Germinal center (tissue), 1 donor: ENCODE measurements at regions not wholly inside any gene's neighbourhood (a gene's known extent, or its start where the extent isn't known, plus 50 kb on each side); places are given as distances from the start of the nearest gene placed in this dataset.
"Not testable (repeated sequence)": the region's sequence is repeated elsewhere in the genome, so short reads cannot be mapped to it uniquely, and the experiment has no call there.

Source experiments
- DNase-seq: peaks from one replicate; pipeline ENCODE4 v3.0.0; 2012; ENCODE audit warnings: mixed read lengths, low spot score

DNA sequence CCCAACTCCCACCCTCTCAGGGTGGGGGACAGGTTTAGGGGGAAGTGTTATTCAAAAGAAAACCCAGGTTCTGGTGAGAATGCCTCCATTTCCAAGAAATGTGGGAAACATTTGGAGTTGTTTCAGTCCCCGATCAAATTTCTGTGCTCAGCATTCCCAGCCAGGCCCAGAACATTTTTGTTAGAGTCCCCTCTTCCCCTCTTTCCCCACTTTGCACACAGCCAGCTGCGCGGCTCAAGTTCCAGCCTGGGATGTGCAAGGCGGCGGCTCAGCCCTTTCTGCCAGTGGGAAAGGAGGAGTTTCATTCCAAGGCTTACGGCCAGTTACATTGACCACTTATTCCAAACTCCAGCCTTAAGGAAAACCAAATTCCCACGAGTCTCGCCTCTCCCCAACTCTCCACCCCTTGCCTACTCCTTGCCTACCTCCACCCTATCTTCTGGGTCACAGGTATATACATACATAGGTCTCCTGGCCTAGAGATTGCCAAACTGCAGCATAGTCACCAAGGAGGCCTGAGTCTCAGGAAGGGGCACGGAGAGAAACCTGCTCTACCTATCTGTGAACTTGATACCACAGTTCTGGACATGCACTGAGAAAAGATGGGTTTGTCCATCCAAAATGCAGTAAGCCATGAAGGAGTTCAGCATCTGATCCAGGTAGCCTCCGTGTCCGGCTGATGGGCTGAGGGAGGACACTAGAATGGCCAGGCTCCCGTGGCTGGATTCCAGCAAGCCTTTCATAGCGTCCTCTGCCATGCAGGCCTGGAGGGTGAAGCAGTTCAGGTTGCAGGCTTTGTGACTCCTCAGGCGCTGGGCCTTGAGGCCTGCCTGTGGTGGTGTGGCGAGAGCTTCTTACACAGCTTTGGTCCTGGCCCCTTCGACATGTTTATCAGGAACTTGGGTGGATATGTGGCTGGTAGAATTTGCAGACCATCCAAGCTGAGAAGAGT lies 154.5 kb downstream of the ZFP36L2 start:
- DNase-seq: no peak

GRCh38 chr2:43070676-43071502 lies 155.5 kb downstream of the ZFP36L2 start:
- DNase-seq: no peak

GRCh38 chr2:43070030-43070429 lies 156.4 kb downstream of the ZFP36L2 start:
- no peak for DNase-seq

DNA sequence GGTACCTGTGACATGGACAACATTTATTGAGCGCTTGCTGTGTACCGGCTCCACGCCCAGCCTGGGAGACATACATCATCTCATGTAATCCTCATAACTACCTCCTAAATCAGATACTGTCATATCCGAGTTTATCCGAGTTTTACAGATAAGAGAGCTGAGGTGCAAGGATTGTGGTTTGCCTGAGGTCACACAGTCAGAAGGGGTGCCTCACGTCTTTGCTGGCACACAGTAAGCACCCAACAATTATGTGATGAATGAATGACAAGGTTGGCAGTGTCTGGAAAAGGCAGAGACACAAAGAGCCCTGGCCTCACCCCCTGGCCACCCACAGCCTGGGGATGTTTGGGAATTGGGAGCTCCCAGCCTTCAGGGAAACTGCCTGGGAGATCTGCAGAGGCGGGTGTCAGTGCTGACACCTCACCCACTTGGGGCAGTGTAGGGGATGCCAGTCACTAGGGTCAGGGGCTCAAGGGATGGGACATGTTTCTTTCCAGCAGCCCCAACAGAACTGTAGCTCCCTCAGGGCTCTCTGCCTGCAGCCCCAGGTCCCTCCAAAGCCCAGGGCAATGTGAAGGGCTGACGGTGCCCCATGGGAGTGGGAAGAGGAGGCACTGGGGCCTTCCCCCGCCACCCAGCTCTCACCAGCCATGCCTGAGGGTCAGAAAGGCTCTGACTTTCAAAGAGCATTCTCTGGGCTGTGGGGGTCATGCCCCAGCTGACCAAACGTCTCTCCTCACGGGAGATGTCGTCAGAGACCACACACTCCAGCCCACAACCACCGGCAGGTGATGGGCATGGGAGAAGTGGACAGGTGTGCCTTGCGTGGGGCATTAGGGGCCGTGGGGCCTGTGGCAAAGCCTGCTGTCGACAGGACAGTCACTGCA lies 157.5 kb downstream of the ZFP36L2 start:
- DNase-seq: no peak

- DNase-seq: no peak
Observed at GRCh38 chr2:43068041-43068533, 158.3 kb downstream of the ZFP36L2 start.

DNA sequence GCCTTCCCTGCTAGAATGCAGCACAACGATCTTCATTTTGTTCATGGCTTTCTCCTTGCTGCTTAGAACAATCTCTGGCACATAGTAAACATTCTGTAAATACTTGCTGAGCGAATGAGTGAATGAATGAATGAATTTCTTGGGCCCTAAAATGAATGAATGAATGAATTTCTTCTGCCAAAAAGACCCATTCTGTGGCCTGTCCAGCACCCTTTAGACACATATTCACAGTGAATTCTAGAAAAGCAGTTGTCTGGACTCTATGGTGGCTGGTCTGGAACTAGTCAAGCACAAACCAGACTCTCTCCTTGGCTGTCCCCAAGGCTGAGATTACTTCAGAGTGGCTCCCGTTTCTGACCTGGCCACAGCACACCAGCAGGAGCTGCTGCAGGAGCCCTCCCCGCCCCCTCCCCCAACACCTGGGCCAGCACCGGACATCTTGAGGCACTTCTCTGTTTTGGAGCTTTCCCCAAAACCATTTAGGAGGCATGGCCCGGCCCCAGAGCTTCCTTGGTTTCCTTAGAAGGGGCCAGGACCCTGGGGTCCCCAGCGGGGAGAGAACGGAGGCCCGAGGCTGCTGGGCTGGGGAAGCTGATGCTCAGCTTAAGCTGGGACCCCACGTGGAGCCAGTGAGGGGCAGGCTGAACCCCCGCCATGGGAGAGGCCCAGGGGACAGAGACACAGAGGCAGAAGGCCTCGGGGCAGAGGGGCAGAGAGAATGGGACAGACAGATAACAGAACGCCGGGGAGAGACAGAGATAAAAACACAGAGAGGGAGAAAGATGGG lies 159.0 kb downstream of the ZFP36L2 start:
- no peak for DNase-seq

DNA sequence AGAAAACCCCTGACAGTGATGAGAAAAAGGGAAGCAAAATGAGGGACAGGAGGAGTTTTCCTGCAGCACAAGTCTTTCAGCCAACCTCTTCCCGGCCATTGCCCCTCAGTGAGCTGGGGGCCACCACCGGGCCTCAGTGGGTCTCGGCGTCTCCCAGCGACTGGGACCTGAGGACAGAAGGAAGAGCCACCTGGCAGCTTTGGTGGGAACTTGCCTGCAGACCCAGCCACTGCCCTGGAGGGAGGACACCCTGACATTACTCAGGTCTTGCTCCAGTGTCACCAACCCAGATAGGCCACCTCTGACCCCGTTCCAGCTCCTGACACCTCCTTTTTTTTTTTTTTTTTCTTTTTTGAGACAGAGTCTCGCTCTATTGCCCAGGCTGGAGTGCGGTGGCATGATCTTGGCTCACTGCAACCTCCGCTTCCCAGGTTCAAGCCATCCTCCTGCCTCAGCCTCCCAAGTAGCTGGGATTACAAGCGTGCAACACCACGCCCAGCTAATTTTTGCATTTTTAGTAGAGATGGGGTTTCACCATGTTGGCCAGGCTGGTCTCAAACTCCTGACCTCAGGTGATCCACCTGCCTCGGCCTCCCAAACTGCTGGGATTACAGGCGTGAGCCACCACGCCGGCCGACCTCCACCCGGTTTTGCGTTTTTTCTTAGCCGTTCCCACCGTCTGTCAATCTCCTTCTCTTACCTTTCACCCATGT lies 159.7 kb downstream of the ZFP36L2 start:
- DNase-seq: not testable (repeated sequence)

GRCh38 chr2:43065871-43066270 lies 160.5 kb downstream of the ZFP36L2 start:
- DNase-seq: no peak

DNA sequence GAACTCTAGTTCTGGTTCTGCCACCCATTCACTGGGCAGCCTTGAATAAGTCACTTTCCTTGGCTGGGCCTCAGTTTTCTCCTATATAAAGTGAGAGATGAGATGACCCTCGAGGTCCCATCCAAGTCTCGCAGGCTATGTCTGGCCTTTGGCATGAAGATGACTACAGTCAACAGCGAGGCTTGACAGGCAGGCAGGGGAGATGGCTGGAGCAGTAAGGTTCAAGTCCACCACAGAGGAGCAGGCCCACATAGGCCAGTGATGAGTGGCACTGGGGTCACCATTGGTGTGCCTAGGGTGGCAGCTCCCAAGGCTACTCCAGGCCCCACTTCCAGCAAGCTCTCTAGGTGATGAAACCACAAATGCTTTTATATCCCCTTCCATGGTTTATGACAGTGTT lies 161.4 kb downstream of the ZFP36L2 start:
- DNase-seq: no peak

GRCh38 chr2:43063096-43063495 lies 163.3 kb downstream of the ZFP36L2 start:
- DNase-seq: not testable (repeated sequence)

GRCh38 chr2:43062058-43062457 lies 164.3 kb downstream of the ZFP36L2 start:
- DNase-seq: no peak

- no peak for DNase-seq
Observed at GRCh38 chr2:43060390-43061016, 165.9 kb downstream of the ZFP36L2 start.

DNA sequence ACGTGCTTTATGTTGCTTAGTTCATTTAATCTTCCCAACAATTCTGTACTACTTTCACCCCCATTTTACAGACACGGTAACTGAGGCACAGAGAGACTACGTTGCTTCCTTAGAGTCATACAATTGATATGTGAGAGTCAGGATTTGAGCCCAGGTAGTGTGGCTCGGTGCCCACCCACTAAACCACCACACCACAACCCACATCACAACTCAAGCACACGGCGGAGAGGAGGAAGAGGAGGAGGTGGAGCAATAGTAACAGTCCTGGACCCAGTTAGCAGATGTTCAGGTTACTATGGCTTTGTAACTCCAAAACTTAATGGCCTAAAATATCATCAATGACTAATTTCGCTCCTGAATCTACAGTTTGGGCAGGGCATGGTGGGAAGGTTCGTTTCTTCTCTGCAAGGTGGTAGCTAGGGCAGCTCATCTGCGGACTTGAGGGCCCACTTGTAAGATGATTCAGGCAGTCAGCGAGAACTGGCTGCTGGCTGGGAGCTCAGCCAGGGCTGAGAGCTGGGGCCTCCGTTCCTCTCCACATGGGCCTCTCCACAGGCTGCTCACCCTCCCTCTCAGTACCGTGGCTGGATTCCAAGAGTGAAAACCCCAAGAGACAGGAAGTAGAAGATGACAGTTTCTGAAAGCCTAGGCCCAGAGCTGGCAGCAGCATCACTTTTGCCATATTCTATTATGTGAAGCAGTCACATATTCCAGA lies 167.1 kb downstream of the ZFP36L2 start:
- DNase-seq: no peak

DNA sequence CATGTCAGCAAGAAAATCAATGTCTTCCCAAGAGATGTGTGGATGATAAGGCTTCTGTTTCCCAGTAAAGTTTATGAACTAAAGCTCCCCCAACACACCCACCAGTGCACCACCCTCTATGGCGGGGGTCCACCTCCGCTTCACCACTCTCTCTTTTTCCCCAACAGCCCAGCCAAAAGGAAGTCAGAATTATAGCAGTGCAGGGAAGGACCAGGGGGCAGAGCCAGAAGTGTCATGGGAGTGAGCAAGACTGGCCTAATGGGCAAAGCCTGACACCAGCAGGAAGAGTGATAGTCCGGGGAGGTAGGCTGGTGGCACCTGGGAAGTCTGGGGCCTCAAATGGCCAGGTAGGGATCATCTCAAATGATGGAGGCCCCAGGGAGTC lies 167.7 kb downstream of the ZFP36L2 start:
- no peak for DNase-seq

DNA sequence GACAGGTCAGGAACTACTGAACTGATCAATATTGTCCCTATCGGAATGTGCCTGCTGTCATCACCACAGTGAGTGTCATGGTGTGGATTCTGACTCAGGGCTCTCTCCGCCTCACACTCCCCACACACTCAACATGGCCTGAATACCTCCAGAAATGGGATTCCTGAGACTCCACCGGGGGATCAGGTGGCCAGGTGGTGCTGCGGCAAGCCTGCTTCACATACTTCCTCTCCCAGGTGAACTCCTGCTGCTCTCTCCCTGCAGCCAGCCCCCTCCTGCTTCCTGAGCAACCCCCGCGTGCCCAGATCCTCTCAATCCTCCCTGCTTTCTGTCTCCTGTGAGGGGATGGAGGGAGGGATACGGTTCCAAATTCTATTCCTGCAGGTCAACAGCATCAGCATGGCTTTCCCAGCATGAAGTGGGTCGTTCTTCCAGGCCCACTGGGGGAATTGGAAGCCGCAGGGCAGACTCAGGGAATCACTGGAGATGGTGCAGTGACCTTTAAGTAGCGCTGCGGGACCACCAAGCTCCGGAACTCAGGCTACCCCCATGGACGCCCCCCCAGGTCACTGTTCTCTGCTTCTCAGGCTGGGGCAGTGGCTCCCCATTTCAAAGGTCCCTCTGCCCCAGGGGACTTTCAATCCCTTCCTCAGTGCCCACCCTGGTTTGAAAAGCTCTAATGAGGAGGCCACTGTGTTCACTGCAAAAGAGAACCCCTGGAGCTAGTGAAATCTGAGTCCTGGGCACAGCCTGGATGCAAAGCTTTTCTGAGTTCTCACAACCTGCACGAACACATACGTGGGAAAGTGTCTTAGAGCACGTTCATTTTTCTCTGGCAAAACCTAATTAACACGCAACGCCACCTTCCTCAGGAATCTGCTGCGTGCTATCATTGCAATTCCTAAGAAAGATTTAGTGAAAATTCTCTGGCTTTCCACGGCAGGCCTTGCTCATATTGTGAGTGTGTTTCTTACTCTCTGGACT lies 168.4 kb downstream of the ZFP36L2 start:
- no peak for DNase-seq

DNA sequence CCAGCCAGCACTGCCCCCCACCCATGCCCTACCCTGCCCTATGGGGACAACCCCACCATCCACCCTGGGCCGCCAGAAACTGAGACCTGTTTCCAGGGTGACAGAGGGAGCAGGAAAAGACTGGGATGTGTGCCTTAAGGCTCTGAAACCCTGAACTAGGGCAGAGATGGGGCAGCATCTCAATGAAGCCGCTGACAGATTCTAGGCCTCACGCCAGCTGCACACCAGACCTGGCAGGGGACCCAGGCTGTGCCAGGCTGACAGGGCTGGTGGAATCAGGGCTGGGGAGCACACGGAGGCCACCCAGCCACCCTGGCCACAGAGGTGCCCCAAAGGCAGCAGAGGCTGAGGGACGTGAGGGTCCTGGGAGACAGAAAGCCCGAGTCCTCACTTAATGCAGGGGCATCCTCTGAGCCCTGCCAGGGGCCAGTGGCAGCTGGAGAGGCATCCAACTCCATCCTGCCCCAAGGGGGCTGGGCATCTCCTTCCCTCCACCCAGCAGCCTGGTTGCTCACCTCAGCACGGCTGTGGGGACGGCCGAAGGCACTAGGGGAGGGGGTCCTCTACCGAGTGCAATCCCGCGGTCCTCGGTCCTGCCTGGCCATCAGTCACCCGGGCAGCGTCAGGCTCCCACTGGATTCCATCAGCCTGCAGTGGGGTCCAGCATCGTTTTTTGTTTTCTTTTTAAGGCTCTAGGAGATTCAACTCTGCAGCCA lies 169.2 kb downstream of the ZFP36L2 start:
- no peak for DNase-seq

DNA sequence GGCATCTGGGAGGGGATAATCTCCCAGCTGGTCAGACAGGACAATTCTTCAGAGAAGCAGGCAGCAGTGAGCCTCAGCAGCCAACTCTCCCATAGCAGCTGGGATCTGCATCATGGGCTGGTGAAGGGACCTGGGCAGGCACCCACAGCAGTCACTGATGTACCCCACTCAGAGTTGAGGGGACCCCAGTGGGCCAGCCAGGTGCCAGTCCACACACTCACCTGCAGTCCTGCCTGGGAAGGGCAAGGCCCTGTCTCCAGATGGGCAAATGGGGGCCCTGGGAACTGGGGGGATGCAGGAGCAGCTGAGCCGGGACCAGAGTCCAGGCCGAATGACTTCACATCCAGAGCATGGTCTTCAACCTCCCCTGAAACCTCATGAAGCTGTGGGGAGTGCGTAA lies 170.4 kb downstream of the ZFP36L2 start:
- DNase-seq: no peak
